ENCODE measurements at regions not wholly inside any gene's neighbourhood (a gene's known extent, or its start where the extent isn't known, plus 50 kb on each side); places are given as distances from the start of the nearest gene placed in this dataset.

- TF ChIP-seq CTCF (IDR thresholded peaks at IDR 0.05; ENCODE audit: extremely low read depth in 1 of 2, insufficient read depth in 1 of 2, low read depth in 1 of 2, low read length in 2 of 2) (no peak), POLR2AphosphoS5 (IDR thresholded peaks at IDR 0.05; ENCODE audit: insufficient read depth, low read depth, low read length) (no peak)
Observed at GRCh38 chr6:104123227-104123626, 736.5 kb downstream of the HACE1 start.

Measured in endothelial cell of umbilical vein (primary cell).